GM12872 (cell line): ENCODE measurements at regions not wholly inside any gene's neighbourhood (a gene's known extent, or its start where the extent isn't known, plus 50 kb on each side); places are given as distances from the start of the nearest gene placed in this dataset.

Source experiments
- CTCF ChIP-seq: IDR thresholded peaks from 3 replicates; pipeline ENCODE4 v1.5.1; 2011; ENCODE audit warnings: low read depth, mild to moderate bottlenecking, low read length, moderate library complexity; ENCODE audit not compliant: insufficient read depth

GRCh38 chr20:11682285-11682684, 235.4 kb upstream of the BTBD3 start:
- TF ChIP-seq CTCF: no peak

DNA sequence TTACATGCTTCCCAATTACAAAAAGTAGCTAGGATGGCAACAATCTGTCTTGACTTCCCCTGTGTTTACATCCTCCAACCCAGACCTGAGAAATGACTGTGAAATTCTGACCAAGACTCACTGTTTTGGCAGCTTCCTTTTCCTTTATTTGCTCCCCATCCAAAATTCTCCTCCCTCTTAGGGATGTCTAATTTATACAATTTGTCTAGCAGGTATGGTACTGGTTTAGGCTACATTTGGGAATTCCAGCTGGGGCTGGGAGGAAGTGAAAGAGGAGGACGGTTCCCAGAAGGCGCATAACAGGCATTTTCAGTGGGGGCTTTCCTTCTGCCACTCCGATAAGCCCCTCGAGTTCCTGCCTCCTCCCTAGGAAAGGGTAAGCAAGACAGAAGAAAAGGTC, 231.5 kb upstream of the BTBD3 start:
- no peak for TF ChIP-seq CTCF

GRCh38 chr20:11686820-11687543, 230.7 kb upstream of the BTBD3 start:
- TF ChIP-seq CTCF: no peak

- no peak for TF ChIP-seq CTCF
Observed at GRCh38 chr20:11687546-11688292, 230.0 kb upstream of the BTBD3 start.

GRCh38 chr20:11689262-11689661, 228.4 kb upstream of the BTBD3 start:
- TF ChIP-seq CTCF: no peak

- no peak for TF ChIP-seq CTCF
Observed at GRCh38 chr20:11691766-11692165, 225.9 kb upstream of the BTBD3 start.

DNA sequence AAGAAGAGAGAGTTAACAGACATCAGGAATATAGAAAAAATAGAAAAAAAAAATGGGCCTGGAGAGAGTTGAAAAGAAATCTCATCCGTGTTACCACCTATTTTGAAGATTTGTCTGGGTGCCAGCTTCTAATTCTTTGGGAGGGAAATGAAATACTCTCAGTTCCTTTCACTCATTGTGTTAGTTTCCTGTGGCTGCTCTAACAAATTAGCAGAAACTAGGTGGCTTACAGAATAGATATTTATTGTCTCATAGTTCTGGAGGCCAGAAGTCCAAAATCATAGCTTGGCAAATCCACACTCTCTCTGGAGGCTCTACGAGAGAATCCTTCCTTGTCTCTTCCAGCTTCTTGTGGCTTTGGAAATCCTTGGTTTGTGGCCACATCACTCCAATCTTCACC, 225.1 kb upstream of the BTBD3 start:
- TF ChIP-seq CTCF: no peak
